CD4-positive, alpha-beta T cell treated with Interleukin-6 at 100 ng/mL for 8 hours (primary cell): ENCODE measurements at regions not wholly inside any gene's neighbourhood (a gene's known extent, or its start where the extent isn't known, plus 50 kb on each side); places are given as distances from the start of the nearest gene placed in this dataset.
"Not testable (repeated sequence)": the region's sequence is repeated elsewhere in the genome, so short reads cannot be mapped to it uniquely, and the experiment has no call there.

Experiments used
- DNase-seq: peaks from one replicate; pipeline ENCODE4 v3.0.0-alpha.2; 2020; ENCODE audit warnings: mixed read lengths, low spot score

DNA sequence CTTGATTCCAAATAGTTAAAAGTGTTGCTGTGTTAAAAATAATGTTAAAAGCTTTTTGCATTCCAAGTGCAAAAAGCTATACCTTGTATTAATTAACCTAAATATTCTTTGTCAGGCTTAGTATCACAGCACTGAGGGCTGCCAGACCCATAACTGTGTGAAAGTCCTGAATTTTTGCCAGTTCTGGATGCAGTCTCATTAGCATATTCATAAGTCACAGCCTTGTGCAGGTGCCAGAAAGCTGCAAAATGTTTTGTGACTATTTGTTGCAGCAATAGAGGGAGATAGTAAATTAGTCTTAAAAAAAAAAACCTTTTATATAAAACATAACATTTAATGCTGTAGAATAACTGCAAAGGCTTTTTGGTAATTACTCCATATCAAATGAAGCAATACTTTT, 56.6 kb downstream of the SLITRK1 start:
- no peak for DNase-seq

DNA sequence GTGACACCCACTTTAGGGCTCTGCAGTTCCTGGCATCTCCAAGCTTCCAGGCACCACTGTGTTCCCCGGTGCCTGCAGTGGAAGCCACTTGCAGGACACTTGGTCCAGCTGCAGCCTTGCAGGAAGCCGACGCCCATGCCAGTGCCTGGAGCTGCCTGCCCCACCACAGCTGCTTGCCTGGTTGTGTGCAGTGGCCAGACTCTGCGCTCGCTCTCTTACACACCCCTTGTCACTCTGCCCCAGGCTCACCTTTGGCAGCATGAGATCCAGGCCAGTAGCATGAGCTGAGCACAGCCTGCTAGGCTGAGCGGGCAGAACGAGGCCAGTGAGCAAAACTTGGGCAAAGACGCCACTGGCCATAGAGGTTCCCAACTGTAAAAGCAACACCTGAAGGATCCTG, 57.7 kb downstream of the SLITRK1 start:
- DNase-seq, result no peak

DNA sequence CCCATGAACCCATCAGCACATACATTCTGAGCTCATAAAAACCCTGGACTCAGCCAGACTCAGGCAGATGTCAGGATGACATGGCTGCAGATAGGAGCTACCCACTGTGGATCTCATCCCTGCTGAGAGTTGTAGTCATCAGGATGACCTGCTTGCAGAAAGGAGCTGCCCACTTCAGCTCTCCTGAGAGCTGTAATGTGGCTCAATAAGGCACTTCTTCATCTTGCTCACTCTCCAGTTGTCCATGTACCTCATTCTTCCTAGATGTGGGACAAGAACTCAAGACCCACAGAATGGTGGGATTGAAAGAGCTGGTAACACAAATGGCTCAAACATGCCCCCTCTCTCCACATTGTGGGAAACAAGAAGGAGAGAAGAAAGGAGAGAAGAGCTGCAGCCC, 58.2 kb downstream of the SLITRK1 start:
- no peak for DNase-seq

DNA sequence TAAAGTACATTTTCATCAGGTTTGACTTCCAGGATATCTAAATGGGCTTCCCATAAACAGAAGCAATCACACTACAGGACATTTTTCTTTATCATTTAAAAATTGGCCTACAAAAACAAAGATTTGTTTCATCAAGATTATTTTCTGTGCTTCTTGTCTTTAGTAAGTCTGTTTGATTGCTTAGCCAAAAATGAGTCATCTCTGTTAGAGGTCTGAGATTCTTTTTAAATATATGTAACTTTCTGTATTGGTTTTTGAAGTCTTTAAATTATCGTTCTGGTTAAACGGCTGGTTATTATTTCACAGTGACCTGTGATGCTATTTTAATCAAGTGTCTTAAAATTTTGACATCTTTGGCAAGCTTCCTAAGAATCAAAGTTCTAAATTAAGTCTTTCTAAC, 62.7 kb downstream of the SLITRK1 start:
- DNase-seq, result no peak

DNA sequence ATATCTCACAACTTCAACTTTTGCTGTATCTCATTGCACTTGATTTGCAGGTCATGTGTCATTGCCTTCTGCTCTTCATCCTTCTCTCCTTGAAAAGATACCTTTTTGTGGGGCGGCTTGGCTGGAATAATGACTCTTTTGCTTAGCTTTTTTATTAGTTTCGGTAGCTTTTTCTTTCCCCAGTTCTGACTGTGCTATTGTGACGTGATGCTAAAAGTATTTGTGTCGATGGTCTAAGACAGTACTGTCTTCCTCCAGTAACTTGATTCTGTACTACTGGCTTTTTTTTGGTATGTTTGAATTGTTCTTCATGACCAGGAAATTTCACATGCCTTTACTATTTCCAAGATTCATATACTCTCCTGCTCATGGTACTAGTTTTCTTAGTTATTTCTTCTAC, 63.1 kb downstream of the SLITRK1 start:
- DNase-seq, result no peak

DNA sequence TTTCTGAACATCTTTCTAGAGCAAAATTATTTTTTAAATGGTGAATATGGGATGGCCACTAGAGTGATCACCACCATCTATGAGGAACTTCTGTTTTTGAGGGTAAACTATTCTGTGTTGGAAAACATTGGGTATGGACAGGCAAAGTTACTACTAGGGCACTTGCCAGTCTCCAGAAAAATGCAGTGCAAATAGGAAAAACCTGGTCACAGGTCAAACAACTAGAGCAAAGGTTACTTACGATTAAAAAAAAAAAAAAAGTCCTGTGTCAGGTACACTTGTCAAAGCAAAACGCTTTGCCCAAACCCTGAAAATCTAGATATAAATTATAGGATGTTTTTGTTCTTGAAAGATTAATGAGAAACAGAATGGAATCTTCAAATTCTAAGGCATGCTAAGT, 66.2 kb downstream of the SLITRK1 start:
- DNase-seq, result no peak

DNA sequence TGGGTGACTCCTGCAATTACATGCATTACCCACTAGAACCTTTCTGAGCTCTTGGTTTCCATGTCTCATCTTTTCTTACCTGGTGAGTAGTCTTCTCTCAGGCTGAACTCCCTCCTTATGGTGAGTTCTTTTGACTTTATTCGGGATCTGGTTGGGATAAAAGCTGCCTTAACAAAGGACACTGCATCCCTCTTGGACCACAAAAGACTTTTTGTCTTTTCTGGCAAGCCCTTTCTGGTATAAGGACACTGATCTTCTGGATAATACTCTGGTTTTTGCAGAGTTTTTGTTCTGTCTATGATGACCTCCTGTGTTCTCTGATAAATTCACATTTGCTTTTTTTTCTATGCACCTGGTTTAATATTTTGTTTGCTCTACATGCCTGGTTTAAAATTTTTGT, 66.7 kb downstream of the SLITRK1 start:
- no peak for DNase-seq

DNA sequence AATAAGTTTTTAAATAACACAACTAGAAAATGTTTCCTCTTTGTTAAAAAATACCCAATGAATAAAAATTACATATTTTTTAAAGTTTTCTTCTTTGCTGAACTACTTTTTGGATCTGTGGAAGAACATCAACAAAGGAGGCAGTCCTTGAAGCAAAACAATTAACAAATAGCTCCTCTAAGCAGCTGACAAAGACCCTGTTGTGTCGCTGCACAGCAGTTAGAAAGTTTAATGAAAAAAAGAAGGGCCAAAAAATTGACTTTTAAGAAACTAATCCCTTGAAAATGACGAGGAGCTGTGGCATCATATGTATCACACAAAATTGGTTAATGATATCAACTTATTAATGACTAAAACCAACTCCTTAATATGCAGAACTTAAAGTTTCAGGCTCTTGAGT, 72.1 kb downstream of the SLITRK1 start:
- no peak for DNase-seq

DNA sequence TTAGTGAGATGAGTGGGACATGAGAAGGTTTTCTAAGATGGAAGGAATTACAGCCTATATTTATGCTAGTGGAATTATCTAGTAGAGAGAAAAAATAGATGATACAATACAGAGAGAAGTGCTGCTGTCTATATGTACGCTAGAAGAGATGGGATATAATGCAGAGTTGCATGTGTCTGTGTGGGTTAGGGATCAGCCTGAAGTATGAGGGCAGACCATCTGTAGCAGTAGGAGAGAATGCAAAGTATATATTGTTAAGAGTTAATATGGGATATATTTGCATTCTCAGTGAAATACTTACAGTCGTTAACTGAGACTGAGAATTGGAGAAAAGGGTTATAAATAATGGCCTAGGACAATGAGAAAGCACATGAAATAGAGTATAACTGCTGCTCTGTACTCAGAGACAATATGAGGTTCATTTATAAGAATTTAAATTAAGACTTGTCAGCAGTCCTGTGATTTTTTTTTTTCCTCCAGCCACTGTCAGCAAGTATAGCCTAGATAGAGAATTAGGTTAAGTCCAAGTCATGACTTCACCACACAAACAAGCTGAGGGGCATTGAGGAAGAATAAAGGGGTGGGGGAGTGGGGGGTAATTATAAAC, 77.8 kb downstream of the SLITRK1 start:
- no peak for DNase-seq

DNA sequence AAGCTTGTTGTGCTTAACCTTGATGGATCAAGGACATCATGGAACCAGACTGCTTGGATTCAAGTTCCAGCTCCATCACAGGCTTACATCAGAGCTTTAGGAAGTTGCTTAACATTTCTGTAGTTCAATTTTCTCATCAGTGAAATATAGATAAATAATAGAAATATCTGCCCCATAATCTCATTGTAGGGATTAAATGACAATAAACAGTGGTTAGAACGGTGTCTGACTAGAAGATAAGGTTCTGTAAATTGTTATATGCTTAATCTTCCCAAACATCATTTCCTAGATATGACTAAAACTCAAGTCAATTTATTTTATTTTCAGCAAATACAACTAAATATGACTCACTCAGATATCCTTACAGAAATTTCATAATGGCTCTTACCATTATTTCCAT, 83.5 kb downstream of the SLITRK1 start:
- DNase-seq, result no peak

DNA sequence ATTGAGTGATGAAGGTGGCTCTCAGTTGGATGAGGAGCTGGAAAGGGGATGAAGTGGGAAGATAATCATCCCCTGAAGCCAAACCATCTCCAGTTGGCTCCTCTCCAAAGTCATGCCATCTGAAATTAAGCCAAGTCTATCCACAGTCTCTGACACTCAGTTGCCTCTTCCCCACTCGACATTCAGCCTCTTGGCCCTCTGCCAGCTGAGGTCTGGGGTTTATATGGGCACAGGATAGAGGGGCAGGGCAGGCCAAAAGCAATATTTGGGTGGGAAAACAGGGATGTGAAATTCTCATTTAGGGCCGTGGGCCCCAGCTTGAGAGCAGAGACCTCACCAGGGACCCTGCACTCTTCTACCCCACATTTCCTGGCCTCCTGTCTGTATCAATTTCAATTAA, 85.9 kb downstream of the SLITRK1 start:
- DNase-seq, result no peak

DNA sequence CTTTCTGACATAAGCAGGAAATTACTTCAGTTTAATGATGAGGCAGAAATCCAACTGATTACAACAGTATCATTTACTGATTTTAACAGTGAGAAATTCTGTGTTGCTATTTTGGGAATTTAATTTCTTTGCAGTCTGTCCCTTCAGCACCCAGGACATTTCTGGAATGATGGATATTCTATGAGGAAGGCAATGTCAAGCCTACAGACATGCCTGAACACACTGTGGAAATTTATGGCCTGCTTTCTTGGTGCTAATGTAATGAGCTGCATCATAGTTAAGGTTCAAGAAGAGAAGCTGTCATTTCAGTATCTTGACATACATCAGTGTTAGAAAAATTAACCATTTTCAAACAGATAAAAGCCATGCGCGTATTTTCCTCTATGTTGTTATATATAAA, 87.7 kb downstream of the SLITRK1 start:
- no peak for DNase-seq

DNA sequence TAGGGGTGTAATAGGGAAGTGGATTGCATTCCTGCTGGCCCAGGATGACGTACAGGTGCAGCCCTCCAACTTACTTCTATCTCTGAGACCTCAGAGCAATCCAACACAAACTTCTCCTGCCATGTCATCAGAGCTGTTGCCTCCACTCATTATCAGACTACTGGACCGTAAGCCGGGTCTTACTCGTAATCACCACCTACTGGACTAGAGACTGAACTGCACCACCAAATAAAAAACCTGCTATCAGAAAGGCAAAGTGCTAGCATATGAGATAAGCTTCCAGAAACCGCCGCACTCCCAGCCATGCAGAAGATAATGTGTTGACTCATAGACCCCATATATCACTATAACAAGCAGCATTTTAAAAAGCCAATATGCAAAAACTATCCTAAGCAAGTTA, 102.0 kb downstream of the SLITRK1 start:
- DNase-seq, result no peak

DNA sequence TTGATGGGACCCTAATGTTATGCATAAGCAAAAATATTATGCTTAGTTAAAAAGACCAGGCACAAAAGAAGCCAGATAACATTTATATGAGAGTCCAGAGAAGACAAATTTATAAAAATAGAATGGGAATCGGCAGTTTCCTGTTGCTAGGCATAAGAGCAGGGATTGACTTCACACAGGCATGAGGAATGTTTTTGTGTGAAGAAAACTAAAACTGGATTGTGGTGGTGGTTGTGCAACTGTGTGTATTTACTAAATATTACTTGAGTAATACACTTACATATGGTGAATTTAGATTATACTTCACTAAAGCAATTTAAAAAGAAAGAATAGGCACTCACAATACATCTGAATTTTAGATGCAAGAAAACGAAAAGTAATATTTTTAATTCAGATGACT, 108.3 kb downstream of the SLITRK1 start:
- DNase-seq, result no peak

DNA sequence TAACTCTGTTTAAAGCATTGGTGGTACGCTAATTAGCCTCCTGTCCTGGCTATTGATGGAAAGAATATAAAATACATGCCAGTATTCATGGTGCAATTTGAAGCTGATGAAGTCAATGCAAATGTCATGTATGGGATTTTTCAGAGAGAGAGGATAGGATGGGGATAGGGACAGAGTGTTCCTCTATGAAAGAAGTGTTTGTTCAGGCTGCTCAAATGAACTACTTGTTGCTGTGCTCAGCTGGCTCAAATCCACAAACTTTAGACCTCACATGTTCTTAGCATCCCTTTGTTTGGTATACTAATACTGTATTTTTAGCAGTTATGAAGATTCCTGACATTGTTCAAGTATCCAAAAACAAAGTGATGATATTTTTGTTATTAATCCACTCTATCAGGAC, 116.5 kb downstream of the SLITRK1 start:
- no peak for DNase-seq

DNA sequence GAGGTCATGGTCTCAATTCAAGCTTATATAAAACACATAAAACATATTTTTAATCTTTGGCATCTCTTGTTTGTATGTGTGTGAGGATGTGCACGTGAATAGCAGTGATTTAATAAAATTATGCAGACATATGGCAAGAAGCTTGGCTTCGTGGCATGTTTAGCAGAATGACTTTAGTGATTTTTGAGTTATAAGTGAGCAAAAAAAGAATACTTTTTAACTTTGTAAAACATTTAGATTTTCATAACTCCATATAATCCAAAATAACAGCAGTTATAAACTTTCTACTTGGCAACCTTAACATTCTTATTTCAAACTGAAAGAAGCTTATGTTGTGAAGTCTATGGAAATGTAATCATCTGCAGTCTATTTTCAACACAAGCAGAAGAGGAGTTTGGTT, 120.6 kb downstream of the SLITRK1 start:
- no peak for DNase-seq

DNA sequence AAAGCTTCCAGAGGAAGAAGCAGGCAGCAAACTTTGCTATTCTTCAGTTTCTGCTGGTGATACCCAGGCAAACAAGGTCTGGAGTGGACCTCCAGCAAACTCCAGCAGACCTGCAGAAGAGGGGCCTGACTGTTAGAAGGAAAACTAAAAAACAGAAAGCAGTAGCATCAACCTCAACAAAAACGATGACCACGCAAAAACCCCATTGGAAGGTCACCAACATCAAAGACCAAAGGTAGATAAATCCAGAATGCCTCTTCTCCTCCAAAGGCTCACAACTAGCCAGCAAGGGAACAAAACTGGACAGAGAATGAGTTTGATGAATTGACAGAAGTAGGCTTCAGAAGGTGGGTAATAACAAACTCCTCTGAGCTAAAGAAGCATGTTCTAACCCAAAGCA, 127.1 kb downstream of the SLITRK1 start:
- DNase-seq, result not testable (repeated sequence)

DNA sequence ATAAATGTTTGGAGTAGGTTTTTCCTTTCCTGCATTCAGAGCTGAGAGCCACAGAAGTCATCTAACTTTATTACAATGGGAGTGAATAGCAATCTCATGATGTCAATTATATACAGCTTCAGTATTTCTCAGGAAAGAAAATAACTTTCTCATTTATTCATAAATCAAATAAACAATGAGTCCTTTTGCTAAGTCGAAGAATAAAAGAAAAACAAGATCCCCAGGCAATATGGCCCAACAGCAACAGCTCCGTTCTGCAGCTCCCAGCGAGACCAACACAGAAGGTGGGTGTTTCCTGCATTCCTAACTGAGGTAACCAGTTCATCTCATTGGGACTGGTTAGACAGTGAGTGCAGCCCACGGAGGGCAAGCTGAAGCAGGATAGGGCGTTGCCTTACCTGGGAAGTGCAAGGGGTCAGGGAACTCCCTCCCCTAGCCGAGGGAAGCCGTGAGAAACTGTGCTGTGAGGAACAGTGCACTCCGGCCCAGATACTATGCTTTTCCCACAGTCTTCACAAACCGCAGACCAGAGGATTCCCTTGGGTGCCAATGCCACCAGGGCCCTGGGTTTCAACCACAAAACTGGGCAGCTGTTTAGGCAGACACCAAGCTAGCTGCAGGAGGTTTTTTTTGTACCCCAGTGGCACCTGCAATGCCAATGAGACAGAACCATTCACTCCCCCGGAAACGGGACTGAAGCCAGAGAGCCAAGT, 128.2 kb downstream of the SLITRK1 start:
- no peak for DNase-seq

DNA sequence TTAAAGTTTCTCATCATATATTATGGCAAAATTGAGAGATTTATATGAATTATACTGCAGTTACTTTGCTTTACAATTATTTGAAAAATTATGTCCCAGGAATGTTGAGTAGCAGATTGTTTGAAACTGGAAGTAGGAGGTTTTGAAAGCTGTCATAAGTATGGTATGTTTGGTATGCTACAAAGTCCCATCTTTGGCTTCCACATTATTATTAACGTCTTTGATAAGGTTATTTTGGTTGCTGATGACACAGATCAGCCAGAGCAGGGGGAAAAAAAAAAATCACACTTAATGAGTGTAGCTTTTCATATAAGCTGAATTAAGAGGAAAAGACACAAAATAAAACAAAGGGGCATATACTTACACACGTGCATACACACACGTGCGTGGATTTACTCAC, 130.1 kb downstream of the SLITRK1 start:
- no peak for DNase-seq

DNA sequence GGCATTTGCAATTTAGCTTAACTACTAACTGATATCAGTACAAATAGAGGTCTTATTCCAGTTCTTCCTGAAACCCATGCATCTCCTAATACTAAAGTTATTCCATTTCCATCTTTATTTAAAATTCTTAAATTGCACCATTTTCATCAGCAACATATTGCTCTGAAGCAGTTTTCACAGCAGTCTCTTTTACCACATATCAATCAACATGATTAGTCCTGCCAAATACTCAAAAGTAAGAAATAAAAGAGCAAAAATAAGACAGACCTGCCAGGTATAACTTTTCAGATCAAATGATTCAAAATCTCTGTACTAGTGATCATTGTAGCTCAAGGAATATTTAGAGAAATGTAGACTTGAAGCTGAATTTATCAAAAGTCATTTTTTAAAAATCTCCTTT, 141.7 kb downstream of the SLITRK1 start:
- no peak for DNase-seq

DNA sequence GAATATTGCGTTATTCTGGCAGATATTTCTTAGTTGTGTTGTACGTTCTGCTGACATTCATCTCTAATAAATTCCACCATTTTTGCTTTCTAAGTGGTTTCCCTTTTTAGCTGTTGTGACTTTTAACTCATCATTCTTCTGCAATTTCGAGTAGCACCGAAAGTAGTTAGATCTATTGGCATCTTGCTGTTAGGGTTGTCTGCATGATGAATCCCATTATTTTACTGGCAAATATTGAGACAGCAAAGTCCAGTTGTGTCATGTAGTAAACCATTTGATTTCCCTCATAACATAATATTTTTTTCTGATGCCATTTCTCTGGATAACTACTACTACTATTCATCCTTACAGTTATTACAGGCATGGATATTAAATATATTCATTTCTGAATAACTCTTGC, 143.9 kb downstream of the SLITRK1 start:
- DNase-seq, result no peak

DNA sequence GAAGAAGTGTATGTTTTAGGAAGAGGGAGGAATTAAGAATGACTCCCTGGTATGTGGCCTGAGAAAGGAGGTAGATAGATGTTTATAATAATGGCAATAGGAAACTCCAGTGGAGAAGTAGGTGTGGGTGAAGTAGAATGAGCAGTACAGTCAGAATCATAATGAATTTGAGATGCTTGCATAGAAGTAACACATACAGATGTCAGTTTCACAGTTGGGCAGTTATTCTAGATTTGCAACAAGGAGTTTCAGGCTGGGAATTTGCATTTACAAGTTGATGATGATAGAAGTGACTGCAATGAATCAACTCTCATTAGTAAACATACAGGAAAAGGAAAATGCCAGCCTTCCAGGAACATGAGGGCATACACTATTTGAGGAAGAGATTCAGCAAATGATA, 149.0 kb downstream of the SLITRK1 start:
- no peak for DNase-seq

DNA sequence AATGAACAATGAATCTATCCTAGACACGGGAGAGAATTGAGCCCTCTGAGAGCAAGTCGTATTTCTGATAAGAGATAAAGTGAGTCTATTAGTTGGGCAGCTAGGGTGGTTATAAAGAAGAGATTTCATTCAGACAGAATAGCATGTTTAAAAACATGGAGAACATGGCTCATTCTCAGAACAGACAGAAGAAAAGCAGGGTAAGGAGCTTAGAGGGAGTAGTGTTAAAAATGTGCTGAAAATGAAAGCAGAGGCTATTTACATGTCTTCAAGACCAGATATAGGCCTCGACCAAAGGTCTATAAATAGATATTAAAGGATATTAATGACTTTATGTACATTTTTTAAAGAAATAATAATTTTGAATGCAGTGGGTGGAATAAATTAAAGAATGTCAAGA, 149.5 kb downstream of the SLITRK1 start:
- no peak for DNase-seq

DNA sequence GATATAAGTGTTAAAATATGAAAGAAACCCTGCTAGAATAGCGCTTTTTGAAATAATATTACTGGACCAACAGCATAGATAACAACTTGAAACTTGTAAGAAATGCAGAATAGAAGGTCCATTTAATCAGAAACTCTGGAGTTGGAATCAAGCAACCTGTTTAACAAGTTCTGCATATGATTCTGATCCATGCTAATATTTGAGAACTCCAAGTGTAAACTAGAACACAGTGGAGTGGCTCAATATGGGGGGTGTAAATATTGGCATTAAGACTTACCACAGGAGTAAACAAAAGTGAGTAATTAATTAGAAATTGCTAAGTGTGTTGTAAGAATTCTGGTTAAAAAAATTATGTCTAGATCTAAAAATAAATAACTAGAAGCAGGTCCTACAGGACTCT, 151.2 kb downstream of the SLITRK1 start:
- no peak for DNase-seq
